NCI-H1417 treated with DMSO at 0.1 percent for 48 hours (cell line): ENCODE measurements at regions not wholly inside any gene's neighbourhood (a gene's known extent, or its start where the extent isn't known, plus 50 kb on each side); places are given as distances from the start of the nearest gene placed in this dataset.
"Not testable (repeated sequence)": the region's sequence is repeated elsewhere in the genome, so short reads cannot be mapped to it uniquely, and the experiment has no call there.

Source experiments
- DNase-seq: peaks from one replicate; lab custom pipeline; 2025; lab: John Stamatoyannopoulos, UW

DNA sequence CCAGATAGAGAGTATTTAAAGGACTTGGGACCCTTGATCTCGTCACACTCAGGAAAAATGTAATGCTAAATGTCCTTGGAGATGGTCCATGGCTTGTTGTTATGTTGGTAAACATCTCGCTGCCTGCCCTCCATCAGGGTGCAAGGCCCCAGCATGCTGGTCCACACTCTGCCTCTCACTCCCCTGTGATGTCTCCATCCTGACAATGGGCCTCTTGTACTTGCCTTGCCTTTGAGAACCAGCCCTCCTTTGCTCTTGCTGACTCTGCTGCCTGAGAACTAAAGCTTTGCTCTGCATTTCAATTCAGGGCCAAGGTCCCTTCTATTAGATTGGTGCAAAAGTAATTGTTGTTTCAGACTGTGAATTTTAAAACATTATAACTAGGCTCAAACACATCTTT, 131.0 kb upstream of the LMNTD1 start:
- DNase-seq: no peak

DNA sequence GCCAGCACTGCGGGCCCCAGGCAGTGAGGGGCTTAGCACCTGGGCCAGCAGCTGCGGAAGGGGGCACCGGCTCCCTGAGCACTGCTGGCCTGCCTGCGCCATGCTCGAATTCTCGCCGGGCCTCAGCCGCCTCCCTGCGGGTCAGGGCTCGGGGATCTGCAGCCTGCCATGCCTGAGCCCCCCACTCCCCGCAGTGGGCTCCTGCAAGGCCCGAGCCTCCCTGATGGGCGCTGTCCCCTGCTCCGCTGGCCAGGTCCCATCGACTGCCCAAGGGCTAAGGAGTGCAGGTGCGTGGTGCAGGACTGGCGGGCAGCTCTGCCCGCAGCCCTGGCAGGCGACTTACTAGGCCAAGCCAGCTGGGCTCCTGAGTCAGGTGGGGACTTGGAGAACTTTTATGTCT, 133.3 kb upstream of the LMNTD1 start:
- DNase-seq: no peak

DNA sequence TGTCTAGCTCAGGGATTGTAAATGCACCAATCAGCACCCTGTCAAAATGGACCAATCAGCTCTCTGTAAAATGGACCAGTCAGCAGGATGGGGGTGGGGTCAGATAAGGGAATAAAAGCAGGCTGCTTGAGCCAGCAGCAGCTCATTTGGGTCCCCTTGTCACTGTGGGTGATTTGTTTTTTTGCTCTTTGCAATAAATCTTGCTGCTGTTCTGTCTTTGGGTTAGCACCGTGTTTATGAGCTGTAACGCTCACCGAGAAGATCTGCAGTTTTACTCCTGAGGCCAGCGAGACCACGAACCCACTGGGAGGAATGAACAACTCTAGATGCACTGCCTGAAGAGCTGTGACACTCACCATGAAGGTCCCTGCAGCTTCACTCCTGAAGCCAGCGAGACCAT, 134.1 kb upstream of the LMNTD1 start:
- DNase-seq: no peak

DNA sequence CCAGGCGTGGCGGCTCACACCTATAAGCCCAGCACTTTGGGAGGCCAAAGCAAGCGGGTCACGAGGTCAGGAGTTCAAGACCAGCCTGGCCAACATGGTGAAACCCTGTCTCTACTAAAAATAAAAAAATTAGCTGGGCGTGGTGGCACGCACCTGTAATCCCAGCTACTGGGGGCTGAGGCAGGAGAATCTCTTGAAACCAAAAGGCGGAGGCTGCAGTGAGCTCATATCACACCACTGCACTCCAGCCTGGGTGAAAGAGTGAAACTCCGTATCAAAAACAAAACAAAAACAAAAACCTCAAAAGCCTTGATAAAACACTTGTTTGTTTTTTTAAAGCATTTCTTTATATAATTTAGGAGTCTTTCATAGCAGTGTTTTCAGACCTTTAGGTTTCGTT, 135.8 kb upstream of the LMNTD1 start:
- not testable (repeated sequence) for DNase-seq

DNA sequence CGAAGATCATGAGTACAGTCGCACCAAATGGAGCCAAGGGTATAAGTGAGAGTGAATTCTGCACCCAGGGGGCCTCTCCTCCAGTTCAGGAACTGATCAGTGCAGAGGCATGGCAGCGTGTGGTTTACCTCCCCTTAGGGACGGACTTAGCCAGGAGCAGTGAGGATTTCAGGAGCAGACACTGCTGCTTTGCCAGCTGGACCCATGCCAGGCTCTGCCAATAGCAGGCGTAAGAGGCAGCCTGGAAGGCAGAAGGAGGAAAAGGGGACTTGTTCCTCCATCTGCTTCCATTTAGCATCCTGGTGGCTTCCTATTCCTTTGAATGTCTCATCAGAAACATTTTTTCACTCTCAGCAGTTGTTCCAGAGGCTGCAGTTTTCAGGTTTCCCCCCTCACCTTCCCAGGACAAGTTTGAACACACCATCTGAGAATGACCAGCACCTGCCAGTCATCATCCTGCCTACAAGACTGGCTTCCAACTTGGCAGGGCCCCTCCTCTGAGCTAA, 137.0 kb upstream of the LMNTD1 start:
- no peak for DNase-seq

DNA sequence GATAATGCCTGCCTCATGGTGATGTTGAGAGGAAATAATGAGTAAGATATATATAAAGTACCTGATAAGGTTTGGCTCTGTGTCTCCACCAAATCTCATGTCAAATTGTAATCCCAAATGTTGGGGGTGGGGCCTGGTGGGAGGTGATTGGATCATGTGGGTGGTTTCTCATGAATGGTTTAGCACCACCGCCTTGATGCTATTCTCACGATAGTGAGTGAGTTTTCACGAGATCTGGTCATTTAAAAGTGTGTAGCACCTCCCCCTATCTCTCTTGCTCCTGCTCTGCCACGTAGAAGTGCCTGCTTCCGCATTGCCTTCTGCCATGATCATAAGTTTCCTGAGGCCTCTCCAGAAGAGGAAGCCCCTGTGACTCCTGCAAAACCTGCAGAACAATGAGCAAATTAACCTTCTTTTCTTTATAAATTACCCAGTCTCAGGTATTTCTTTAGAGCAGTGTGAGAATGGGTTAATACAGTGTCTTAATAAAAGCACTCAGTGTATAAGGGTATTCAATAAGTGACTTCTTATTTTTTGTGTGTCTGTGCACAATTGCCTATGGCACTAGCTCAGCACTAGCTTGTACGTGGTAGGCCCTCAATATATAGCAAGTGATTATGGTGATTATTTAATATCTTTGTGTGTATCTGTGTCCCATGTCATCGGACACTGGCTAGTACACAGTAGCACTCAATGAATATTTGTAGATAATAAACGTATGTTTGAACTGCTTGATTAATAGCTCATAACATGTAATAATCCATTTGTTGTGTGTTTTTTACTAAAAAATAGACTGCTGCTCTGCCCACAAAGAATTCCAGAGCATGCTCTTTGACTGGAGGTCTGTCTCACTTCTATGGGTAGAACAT, 138.1 kb upstream of the LMNTD1 start:
- no peak for DNase-seq

DNA sequence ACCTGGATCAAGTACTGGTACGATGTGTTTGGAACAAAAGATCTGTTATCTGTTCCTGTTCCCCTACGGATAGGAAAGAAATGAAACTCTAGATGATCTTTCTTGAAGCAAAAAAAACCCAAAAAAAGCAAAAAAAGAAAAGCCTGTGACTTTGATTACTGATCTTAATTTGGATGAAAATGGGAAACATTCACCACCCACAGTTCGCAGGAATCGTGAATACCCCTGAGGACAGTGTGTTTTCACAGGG, 138.7 kb upstream of the LMNTD1 start:
- no peak for DNase-seq

DNA sequence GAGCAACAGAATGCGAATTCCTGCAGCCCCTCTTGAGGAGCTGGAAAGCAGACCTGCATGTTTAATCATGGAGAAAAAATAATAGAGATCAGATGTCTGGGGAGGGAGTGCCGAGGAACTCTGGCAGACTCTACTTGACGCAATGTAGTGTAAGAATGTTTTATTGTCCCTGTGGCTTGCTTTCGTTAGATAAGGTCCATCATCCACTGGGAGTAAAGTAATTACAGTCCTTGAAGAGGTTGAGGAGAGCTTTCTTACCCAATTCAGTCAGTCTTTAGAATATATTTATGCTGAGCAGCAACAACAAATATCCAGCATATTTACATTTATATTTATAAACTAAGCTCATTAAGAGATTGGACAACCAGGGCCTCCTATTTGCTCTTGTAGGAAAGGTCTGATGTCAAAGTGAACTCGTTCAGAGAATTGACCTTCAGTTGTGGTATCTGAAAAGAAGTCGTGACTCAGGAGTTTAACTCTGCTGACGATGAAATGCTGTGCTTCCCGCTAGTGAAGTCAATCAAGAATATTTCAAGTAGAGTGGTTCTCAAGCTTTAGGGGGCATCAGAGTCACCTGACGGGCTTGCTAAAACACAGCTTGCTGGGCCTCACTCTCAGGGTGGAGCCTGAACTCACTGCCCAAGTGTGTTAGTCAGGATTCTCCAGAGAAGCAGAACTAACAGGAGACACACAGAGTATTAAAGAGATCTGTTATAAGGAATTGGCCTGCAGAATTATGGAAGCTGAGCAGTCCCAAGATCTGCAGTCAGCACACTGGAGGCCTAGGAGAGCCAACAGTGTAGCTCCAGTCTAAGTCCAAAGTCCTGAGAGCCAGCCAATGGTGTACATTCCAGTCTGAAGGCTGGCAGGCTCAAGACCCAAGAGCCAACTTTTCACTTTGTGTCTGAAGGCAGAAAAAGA, 139.3 kb upstream of the LMNTD1 start:
- DNase-seq: no peak

DNA sequence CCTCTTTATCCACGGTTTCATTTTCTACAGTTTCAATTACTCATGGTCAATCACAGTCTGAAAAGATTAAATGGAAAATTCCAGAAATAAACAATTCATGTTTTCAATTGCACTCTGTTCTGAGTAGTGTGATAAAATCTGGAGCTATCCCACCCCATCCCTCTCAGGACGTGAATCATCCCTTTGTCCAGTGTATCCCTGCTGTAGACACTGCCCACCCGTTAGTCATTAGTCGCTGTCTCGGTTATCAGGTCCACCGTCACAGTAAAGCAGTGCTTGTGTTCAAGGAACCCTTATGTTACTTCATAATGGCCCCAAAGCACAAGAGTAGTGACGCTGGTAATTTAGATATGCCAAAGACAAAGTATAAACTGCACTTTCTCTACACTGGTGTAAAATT, 141.0 kb upstream of the LMNTD1 start:
- no peak for DNase-seq

DNA sequence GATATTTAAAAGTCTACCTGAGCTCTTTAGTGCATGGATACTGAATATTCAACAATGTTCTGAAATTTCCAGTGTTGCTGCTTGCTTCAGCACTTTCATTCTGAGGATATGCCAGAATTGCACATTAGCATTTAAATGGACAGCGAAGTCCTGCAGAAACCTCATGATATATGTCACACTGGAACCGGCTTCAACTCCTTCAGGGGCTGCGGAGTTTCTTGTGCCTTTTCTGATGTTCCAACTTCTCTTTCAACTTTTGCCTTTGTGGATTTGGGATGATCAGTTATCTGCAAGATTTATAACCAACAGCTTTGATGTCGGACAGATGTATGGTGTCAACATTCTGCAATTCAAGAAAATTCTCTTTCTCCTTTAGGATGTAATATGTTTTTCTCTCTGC, 142.5 kb upstream of the LMNTD1 start:
- no peak for DNase-seq

DNA sequence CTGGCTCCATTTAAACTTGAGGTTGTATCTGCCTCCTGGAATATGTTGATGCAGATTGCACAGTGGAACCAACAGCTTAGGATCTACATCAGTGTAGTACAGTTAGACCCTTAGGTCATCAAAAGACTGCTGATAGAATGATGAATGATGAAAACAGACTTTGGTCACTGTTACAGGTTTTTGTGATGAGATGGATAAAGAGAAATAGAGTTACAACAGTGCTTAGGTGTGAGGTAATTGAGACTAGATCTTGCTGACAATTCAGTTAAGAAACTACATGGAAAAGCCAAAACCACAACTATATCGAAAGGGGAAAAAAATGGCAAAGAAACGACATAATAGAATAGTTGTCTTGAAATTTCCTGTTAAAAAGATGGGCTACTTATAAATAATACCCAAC, 145.7 kb upstream of the LMNTD1 start:
- DNase-seq: no peak

DNA sequence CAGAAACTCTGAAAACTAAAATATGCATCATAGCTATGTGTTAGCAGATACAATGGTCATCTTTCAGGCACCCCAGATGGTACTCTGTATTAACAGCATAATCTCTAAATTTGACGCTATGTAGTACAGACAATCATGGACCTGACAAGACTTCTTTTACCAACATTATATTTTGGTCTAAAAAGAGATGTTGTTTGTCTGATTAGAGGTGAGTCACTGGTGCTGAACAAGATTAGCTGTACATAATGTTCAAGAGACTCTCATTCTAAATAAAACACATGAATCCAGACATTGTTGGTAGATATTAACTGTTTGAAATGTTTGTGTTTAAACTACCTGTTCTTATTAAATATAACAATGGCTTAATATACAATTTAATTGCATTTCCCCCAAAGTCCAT, 146.4 kb upstream of the LMNTD1 start:
- no peak for DNase-seq

DNA sequence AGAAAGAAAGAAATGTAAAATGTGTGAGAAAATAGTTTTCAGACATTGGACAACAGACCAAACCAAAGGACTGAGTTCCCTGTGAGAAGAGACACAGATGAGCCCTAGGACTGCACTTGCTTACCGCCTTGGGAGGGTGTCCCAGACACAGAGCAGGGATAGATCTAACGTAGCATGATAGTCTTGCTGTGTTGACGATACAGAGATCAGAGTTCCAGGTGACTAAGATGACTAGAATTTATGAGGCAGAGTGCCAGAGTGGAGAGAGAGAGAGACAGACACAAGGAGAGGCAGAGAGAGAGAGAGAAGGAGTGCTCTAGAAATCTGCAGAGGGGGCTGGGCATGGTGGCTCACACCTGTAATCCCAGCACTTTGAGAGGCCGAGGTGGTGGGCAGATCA, 148.2 kb upstream of the LMNTD1 start:
- no peak for DNase-seq

DNA sequence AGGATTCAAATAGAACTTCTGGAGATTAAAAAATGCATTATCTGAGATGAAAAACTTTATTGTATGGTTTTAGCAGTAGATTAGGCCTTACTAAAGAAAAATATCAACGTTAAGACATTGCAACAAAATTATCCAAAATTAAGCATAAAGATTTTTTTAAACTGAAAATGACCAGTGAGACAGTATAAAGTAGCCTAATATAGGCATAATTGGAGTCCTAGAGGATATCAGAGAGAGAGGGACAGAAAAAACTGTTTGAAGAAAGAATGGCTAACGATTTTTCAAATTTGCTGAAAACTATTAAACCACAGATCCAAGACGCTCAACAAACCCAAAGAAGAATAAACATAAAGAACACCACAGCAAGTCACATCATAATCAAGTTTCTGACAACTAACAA, 149.5 kb upstream of the LMNTD1 start:
- DNase-seq: no peak

DNA sequence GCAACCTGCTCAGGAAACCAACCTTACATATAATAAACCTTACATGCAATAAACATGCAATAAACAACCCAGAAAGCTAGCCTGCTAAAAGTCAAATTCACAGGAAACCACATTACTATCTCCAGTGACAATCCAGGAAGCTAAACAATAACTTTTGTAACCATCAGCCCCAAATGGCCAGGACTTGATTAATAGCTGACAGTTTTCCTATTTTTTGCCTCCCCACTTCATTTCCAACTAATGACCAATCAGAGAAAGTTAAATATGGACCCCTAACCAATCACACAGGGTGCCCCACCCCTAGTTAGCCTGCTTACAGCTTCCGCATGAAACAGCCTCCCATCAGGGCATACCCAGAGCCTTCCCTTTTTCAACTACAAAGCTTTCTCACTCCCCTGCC, 152.2 kb upstream of the LMNTD1 start:
- no peak for DNase-seq

DNA sequence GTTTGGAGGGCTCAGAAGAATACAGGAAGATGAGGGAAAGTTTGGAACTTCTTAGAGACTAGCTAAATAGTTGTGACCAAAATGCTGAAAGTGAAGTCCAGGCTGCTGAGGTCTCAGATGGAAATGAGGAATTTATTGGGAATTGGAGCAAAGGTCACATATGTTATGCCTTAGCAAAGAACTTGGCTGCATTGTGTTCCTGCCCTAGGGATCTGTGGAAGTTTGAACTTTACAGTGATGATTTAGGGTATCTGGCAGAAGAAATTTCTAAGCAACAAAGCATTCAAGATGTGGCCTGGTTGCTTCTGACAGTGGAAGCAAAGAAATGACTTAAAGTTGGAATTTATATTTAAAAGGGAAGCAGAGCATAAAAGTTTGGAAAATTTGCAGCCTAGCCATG, 153.6 kb upstream of the LMNTD1 start:
- DNase-seq: not testable (repeated sequence)

DNA sequence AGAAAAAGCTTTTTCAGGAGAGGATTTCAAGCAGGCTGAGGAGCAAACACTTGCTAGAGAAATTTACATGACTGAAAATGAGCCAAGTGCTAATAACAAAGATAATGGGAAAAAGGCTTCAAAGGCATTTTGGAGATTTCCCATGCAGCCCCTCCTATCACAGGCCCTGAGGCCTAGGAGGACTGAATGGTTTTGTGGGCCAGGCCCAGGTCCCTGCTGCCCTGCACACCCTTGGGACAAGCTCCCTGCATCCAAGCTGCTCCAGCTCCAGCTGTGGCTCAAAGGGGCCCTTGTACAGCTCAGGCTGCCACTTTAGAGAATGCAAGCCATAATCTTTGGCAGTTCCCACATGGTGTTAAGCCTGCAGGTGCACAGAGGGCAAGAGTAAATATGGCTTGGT, 154.0 kb upstream of the LMNTD1 start:
- DNase-seq: no peak

DNA sequence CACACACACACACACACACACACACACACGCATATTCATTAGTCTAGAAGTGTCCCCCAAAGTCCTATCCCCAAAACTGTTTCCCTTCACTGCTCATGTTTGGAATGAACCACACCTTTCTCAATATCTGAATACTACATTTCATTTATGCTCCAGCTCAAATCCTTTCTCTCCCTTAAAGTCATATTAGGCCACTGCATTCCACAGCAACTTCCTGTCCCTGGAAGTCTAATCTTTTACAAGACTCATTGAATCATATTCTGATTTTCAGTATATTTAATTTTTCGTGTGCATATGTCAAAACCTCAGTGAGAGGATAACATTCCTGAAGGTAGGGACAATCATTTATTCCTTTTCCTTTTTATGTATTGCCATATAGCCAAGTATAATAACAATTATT, 155.6 kb upstream of the LMNTD1 start:
- no peak for DNase-seq

DNA sequence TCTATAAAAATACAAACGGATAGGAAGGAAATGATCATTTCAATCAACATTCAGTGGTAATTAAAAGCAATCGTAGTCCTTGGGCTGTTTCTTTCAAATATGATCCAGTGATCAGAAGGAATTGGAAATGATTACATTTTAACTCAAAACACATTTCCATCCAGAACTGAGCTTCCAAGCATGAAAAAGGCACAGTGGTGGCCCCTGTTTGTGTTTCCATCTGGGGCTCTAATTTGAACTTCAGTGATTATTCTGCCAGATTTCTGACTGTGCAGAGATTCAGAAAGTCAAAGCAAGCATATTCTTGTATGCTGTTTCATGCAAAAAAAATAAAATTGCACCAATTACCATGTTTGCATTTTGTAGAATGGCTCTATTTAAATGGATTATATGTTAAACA, 157.0 kb upstream of the LMNTD1 start:
- DNase-seq: no peak

DNA sequence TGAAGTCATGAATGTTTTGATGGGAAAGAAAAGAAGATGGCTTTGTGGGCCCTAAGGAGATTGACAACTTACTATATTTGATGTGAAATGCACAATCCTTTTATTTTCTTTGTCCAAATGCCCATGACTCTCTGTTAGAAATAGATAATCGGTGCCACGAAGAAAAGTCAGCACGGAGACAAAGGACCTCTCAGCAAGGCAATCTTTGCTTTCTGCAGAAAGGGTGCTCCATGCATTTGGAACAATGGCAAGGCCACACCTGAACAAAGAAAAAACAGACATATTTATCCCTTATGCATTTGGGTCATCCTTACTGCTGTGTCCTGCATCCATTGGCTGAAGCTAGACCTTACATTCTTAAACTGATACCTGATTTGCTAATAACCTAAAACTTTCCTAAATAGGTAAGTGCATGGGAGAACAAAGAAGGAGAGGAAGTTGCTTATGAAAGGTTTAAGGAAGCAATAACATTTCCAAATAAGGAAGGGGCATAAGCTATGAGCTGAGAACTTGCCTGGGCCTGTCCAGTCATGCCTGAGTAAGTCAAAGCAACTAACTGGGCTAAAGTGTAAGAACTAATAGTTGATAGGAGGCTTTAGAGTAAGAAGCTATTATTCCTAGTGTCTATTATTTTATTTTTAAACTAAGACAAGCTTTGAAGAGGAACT, 158.0 kb upstream of the LMNTD1 start:
- not testable (repeated sequence) for DNase-seq

DNA sequence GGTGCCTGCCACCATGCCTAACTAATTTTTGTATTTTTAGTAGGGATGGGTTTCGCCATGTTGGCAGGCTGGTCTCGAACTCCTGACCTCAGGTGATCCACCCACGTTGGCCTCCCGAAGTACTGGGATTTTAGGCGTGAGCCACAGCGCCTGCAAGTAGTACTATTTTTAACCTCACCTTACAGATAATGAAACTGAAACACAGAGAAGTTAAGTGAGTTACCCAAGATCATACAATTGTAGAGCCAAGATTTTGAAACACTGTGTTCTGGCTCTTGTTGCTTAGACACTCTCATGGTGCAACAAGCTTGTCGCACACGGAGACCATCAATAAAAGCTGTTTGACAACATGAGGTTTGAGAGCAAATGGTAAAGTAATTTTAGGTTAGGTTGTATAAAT, 159.1 kb upstream of the LMNTD1 start:
- DNase-seq: no peak

DNA sequence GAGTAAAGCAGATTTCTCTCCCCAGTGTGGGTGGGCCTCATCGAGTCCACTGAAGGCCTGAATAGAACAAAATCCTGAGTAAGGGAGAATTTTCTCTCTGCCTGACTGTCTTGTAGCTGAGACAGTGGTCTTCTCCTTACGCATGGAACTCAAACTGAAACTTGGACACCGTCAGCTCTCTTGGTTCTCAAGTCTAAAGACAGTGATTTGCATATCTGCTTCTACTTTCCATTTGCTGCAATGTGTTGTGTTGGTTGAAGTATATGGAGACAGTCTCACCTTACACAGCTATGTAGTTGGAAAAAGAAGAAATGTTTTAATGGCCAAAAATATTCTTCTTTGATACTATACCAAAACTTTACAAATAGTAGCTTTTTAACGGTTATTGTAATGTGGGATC, 160.2 kb upstream of the LMNTD1 start:
- DNase-seq: no peak
